Ascending aorta (tissue), 2 donors: ENCODE measurements at regions not wholly inside any gene's neighbourhood (a gene's known extent, or its start where the extent isn't known, plus 50 kb on each side); places are given as distances from the start of the nearest gene placed in this dataset.

Source experiments
- DNase-seq, 2 donors: peaks; one replicate each; pipeline ENCODE4 v3.0.0-alpha.2; 2019; ENCODE audit warnings: low spot score in 2 of 2
- H3K27ac ChIP-seq, 2 donors: fragments of 200-600 bp; sonication (generic); one replicate each; pipeline ENCODE4 v1.5.1; 2016 to 2017; ENCODE audit warnings: mild to moderate bottlenecking in 1 of 2
- H3K27me3 ChIP-seq: fragments of 200-600 bp; sonication (generic); one replicate; pipeline ENCODE4 v1.5.1; 2017
- H3K36me3 ChIP-seq, 2 donors: fragments of 200-600 bp; sonication (generic); one replicate each; pipeline ENCODE4 v1.5.1; 2016
- H3K4me1 ChIP-seq, 2 donors: fragments of 200-600 bp; sonication (generic); one replicate each; pipeline ENCODE4 v1.5.1; 2016 to 2017; ENCODE audit warnings: mild to moderate bottlenecking in 1 of 2
- H3K4me3 ChIP-seq, 2 donors: fragments of 200-600 bp; sonication (generic); one replicate each; pipeline ENCODE4 v1.5.1; 2016 to 2017; ENCODE audit warnings: mild to moderate bottlenecking in 1 of 2
- H3K9me3 ChIP-seq, 2 donors: fragments of 200-600 bp; sonication (generic); one replicate each; pipeline ENCODE4 v1.5.1; 2016
- CTCF ChIP-seq, 3 experiments: fragments of 200-600 bp in 2 of 3; fragments of 450-650 bp in 1 of 3; sonication (generic) in 2 of 3; IDR thresholded peaks; one replicate each; pipeline ENCODE4 v1.5.1; 2016 to 2019; ENCODE audit warnings: antibody characterized with exemption in 3 of 3, mild to moderate bottlenecking in 1 of 3, moderate library complexity in 1 of 3
- intact Hi-C: fragments of 100-400 bp; cut with DNase I; formaldehyde crosslinking; loops from one replicate; pipeline ENCODE4 v1.15.1; 2023

GRCh38 chr5:113673041-113673440, 159.5 kb downstream of the YTHDC2 start:
- no peak for TF ChIP-seq CTCF (IDR thresholded peaks at IDR 0.05)
- no peak overlapping the region for H3K27ac ChIP-seq
- H3K9me3 ChIP-seq = no peaks in the 10 kb centered on the region
- H3K36me3 ChIP-seq = no peaks in the 10 kb centered on the region
- DNase-seq = no peak
- intact Hi-C loops = loop anchor here (10.0 kb wide), 1 partner anchor 1402 kb away; no protein-coding TSS in a partner anchor
- no peaks in the 10 kb centered on the region for H3K27me3 ChIP-seq
- H3K4me3 ChIP-seq = no peak overlapping the region
- no peaks in the 10 kb centered on the region for H3K4me1 ChIP-seq

GRCh38 chr5:113675166-113675565, 161.7 kb downstream of the YTHDC2 start:
- intact Hi-C loops = loop anchor here (10.0 kb wide), 1 partner anchor 1400 kb away; no protein-coding TSS in a partner anchor
- Histone ChIP-seq H3K4me3 (no peak overlapping the region), H3K4me1 (no peaks in the 10 kb centered on the region), H3K9me3 (no peaks in the 10 kb centered on the region), H3K27me3 (no peaks in the 10 kb centered on the region), H3K36me3 (no peaks in the 10 kb centered on the region), H3K27ac (no peak overlapping the region)
- TF ChIP-seq CTCF (IDR thresholded peaks at IDR 0.05) = no peak
- DNase-seq = no peak

- H3K9me3 ChIP-seq = no peaks in the 10 kb centered on the region
- no peak overlapping the region for H3K4me3 ChIP-seq
- no peaks in the 10 kb centered on the region for H3K36me3 ChIP-seq
- H3K27ac ChIP-seq = no peak overlapping the region
- no peaks in the 10 kb centered on the region for H3K4me1 ChIP-seq
- DNase-seq = no peak
- intact Hi-C loops = loop anchor here (10.0 kb wide), 1 partner anchor 1397 kb away; no protein-coding TSS in a partner anchor
- TF ChIP-seq CTCF (IDR thresholded peaks at IDR 0.05) = no peak
- no peaks in the 10 kb centered on the region for H3K27me3 ChIP-seq
Observed at GRCh38 chr5:113678202-113678601, 164.7 kb downstream of the YTHDC2 start.

DNA sequence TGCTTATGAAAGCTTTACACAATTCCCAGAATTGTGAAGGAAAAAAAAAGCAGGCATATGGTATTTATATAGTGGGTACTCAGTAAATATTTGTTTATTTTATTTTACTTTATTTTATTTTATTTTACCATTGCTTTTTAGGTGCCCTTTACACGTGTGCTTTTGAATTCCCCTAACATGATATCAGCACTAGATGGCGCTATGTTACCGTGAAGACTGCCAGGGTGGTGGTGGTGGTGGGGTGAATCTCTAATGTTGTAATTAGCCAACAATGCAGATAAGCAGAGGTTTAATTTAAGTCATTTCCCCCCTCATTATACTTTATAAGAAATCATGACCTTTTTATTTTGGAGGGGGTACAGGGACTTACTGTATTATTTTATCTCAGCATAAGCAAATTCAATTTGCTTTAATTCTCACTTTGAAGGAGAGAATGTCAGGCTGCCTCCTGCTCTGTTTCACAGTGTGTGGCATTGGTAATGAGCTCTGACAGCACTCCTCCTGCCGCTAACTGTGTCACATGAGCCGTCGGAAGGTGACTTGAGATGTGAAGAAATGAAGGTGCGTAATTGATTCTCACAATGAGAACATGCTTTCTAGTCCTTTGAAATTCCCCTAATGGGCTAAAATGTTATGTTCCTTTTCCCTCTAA, 165.6 kb downstream of the YTHDC2 start:
- peak; percentile 10 to 57 (median 47) for TF ChIP-seq CTCF (IDR thresholded peaks at IDR 0.05)
- no peaks in the 10 kb centered on the region for H3K9me3 ChIP-seq
- no peaks in the 10 kb centered on the region for H3K36me3 ChIP-seq
- no peaks in the 10 kb centered on the region for H3K4me1 ChIP-seq
- H3K27ac ChIP-seq = no peak overlapping the region
- intact Hi-C loops = loop anchor here (1.0 to 10.0 kb wide), 2 partner anchors 771 to 1396 kb away; no protein-coding TSS in a partner anchor
- no peak for DNase-seq
- H3K27me3 ChIP-seq = no peaks in the 10 kb centered on the region
- H3K4me3 ChIP-seq = no peak overlapping the region

DNA sequence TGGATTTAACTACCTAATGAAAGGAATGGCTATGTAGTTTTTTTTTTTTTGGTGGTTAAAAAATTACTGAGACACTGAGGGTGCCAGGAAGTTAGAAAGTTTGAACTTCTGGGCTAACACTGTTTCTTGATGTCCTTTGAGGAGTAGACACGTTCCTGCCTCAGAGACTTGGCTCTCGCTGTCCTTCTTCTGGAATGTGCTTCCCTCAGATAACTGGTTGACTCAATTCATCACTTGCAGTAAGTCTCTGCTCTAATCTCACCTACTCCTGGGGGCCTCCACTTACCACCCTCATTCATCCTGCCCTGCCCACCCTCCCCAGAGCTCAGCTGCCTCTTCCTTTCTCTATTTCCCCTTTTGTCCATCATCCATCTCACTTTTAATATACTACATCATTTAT, 167.0 kb downstream of the YTHDC2 start:
- no peak overlapping the region for H3K27ac ChIP-seq
- no peaks in the 10 kb centered on the region for H3K9me3 ChIP-seq
- H3K4me3 ChIP-seq = no peak overlapping the region
- intact Hi-C loops = no loop called here
- no peak for DNase-seq
- no peaks in the 10 kb centered on the region for H3K27me3 ChIP-seq
- TF ChIP-seq CTCF (IDR thresholded peaks at IDR 0.05) = no peak
- no peaks in the 10 kb centered on the region for H3K4me1 ChIP-seq
- H3K36me3 ChIP-seq = no peaks in the 10 kb centered on the region
